ENCODE measurements at regions not wholly inside any gene's neighbourhood (a gene's known extent, or its start where the extent isn't known, plus 50 kb on each side); places are given as distances from the start of the nearest gene placed in this dataset.
"Not testable (repeated sequence)": the region's sequence is repeated elsewhere in the genome, so short reads cannot be mapped to it uniquely, and the experiment has no call there.

- no peak for DNase-seq
These were observed 53.3 kb downstream of the TANC2 start for GRCh38 chr17:63019138-63019873.

GRCh38 chr17:63022567-63022966 is 56.5 kb downstream of the TANC2 start:
- no peak for DNase-seq

- no peak for DNase-seq
These were observed 57.0 kb downstream of the TANC2 start for GRCh38 chr17:63023049-63023448.

GRCh38 chr17:63024201-63024600 is 58.2 kb downstream of the TANC2 start:
- DNase-seq, result no peak

GRCh38 chr17:63024716-63025115 is 58.7 kb downstream of the TANC2 start:
- no peak for DNase-seq

- not testable (repeated sequence) for DNase-seq
These were observed 59.6 kb downstream of the TANC2 start for GRCh38 chr17:63025637-63026036.

- DNase-seq, result no peak
These were observed 63.5 kb downstream of the TANC2 start for GRCh38 chr17:63029541-63029940.

- DNase-seq, result no peak
These were observed 66.1 kb downstream of the TANC2 start for GRCh38 chr17:63032142-63032541.

- no peak for DNase-seq
These were observed 67.1 kb downstream of the TANC2 start for GRCh38 chr17:63033142-63033541.

GRCh38 chr17:63035271-63035670 is 69.2 kb downstream of the TANC2 start:
- DNase-seq, result no peak

- no peak for DNase-seq
These were observed 69.7 kb downstream of the TANC2 start for GRCh38 chr17:63035695-63036094.

- no peak for DNase-seq
These were observed 73.3 kb downstream of the TANC2 start for GRCh38 chr17:63039342-63039741.

GRCh38 chr17:63039899-63040602 is 74.0 kb downstream of the TANC2 start:
- no peak for DNase-seq

- DNase-seq, result no peak
These were observed 74.8 kb downstream of the TANC2 start for GRCh38 chr17:63040816-63041215.

GRCh38 chr17:63041251-63041650 is 75.2 kb downstream of the TANC2 start:
- no peak for DNase-seq

GRCh38 chr17:63041722-63042121 is 75.7 kb downstream of the TANC2 start:
- DNase-seq, result no peak

- no peak for DNase-seq
These were observed 76.3 kb downstream of the TANC2 start for GRCh38 chr17:63042256-63042812.

GRCh38 chr17:63057560-63057959 is 91.5 kb downstream of the TANC2 start:
- DNase-seq, result not testable (repeated sequence)

- DNase-seq, result peak; percentile 38 to 62
These were observed 100.3 kb downstream of the TANC2 start for GRCh38 chr17:63066158-63066813.

- no peak for DNase-seq
These were observed 103.2 kb downstream of the TANC2 start for GRCh38 chr17:63069245-63069644.

- DNase-seq, result no peak
These were observed 104.0 kb downstream of the TANC2 start for GRCh38 chr17:63070031-63070430.

GRCh38 chr17:63071797-63072196 is 105.8 kb downstream of the TANC2 start:
- DNase-seq, result no peak

GRCh38 chr17:63075969-63076368 is 109.9 kb downstream of the TANC2 start:
- peak; percentile 57 to 58 for DNase-seq

GRCh38 chr17:63078707-63079106 is 112.7 kb downstream of the TANC2 start:
- DNase-seq, result no peak
